HG03520 (cell line): ENCODE measurements at regions not wholly inside any gene's neighbourhood (a gene's known extent, or its start where the extent isn't known, plus 50 kb on each side); places are given as distances from the start of the nearest gene placed in this dataset.
"Not testable (repeated sequence)": the region's sequence is repeated elsewhere in the genome, so short reads cannot be mapped to it uniquely, and the experiment has no call there.

ENCODE experiments used
- ATAC-seq: cut with Tn5 transposase; IDR thresholded peaks from one replicate; pipeline ENCODE4 v1.9.1; 2021; ENCODE audit warnings: mild to moderate bottlenecking, moderate library complexity; ENCODE audit not compliant: unreplicated experiment

- no peak for ATAC-seq
Observed at GRCh38 chr14:86780876-86781510, 1212.0 kb downstream of the GALC start.

- ATAC-seq, result no peak
Observed at GRCh38 chr14:86780461-86780860, 1212.5 kb downstream of the GALC start.

- ATAC-seq, result no peak
Observed at GRCh38 chr14:86779416-86779815, 1213.6 kb downstream of the GALC start.

DNA sequence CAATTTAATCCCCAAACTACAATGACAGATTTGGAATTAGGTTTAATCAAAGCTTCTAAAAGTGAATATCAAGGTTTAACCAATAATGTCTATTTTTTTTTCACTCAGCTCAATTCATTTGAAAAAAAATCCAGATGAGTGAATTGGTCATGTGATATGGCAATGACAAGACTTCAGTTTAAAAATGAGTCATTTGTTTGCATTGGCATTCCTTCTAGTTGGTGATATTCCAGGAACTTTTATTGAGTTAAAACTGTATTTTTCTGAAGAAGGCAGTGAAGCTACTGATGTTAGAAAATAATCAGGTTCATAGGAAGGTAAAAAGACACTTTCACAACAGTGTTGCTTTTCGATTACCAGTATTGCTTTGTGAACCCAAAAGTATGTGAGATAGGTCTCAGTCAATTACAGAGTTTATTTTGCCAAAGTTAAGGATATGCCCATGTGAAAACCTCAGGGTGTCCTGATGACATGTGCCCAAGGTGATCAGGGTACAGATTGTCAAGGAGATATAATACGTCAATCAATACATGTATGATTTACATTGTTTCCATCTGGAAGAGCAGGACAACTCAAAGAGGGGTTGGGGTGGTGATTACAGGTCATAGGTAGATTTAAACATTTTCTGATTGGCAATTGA is 1214.9 kb downstream of the GALC start:
- no peak for ATAC-seq

GRCh38 chr14:86775896-86776295 is 1217.1 kb downstream of the GALC start:
- ATAC-seq, result not testable (repeated sequence)

- ATAC-seq, result no peak
Observed at GRCh38 chr14:86774916-86775315, 1218.1 kb downstream of the GALC start.

DNA sequence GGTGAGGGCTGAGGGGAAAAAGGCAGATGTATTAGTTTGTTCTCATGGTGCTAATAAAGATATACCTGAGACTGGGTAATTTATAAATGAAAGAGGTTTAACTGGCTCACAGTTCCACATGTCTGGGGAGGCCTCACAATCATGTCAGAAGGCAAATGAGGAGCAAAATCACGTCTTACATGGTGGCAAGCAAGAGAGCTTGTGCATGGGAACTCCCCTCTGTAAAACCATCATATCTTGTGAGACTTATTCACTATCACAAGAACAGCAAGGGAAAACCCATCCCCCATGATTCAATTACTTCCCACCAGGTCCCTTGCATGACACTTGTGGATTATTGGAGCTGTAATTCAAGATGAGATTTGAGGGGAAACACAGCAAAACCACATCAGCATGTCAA is 1220.9 kb downstream of the GALC start:
- ATAC-seq, result no peak

- ATAC-seq, result no peak
Observed at GRCh38 chr14:86770186-86770585, 1222.8 kb downstream of the GALC start.

- no peak for ATAC-seq
Observed at GRCh38 chr14:86766469-86766868, 1226.5 kb downstream of the GALC start.

- no peak for ATAC-seq
Observed at GRCh38 chr14:86761611-86762010, 1231.4 kb downstream of the GALC start.

DNA sequence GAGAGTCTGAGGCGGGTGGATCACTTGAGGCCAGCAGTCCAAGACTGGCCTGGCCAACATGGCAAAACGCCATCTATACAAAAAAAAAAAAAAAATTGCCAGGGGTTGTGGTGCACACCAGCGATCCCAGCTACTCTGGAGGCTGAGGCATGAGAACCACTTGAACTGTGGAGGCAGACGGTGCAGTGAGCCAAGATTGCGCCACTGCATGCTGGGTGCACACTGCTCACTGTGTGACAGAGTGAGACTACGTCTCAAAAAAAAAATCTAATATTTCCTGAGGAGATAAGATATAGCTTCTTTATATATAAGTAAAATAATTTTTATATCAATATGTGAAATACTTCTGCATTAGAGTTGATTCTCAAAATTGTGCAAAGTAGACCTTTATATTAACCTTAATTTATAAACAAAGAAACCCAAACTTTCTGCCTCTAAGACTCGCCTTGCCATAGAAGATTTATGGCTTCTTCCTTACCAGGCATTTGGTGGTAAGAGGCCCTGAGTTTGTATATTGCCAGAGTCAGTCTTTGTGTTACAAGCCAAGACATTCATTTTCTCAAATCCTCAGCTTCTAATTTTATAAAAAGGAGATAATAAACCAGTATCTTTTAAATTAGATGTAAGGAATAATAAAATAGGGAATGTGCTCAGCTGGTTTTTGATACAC is 1226.7 kb downstream of the FLRT2 start:
- no peak for ATAC-seq

DNA sequence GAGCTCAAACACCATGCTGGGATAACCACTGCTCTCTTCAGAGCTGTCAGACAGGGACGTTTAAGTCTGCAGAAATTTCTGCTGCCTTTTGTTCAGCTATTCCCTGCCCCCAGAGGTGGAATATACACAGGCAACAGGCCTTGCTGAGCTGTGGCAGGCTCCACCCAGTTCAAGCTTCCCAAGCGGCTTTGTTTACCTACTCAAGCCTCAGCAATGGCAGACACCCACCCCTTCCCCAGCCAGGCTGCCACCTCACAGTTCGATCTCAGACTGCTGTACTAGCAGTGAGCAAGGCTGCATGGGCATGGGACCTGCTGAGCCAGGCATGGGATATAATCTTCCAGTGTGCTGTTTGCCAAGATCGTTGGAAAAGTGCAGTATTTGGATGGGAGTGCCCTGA is 1220.5 kb downstream of the FLRT2 start:
- ATAC-seq, result not testable (repeated sequence)

DNA sequence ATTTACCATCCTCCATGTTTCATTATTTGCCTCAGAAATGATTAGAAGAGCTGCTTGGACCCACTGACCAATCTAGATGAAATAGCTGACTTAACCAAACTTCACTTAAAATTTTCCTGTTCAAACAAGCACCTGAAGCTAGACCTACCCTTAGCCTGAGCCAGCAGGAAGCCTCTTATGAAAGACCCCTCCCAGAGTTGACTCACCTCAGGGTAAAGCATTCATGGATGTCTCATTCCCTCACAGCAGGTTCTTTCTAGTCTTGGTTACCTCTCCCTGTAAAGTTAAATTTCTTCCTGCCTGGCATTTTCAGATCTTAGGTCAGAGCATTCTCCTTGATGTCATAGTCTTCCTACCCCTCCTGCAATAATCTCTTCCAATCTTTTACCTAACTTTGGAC is 1209.8 kb downstream of the FLRT2 start:
- ATAC-seq, result no peak

DNA sequence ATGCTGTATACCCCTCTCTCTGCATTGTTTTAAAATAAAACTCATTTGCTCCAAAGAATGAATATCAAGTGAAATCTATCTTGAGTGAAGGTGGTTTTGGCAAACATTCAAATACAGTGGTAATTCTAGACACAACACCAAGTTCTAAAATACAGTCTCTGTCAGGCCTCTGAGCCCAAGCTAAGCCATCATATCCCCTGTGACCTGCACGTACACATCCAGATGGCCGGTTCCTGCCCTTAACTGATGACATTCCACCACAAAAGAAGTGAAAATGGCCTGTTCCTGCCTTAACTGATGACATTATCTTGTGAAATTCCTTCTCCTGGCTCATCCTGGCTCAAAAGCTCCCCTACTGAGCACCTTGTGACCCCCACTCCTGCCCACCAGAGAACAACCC is 1201.5 kb downstream of the FLRT2 start:
- ATAC-seq, result not testable (repeated sequence)

DNA sequence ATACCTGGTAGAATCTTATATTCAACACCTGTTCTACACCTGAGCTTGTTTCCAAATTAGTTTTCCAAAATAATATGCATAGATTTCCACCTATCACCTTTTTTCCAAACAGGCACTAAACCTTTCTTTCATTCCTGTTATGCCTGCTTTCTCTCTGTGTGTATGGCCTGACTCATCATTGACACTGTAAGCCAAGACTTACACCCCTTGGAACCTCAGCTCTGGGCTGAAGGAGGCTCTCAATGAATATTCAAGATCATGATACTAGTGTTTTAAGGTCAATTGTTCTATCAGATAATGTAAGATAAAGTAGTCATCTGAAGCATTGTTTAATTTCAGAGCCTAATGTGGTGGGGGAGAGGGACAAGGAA is 1193.3 kb downstream of the FLRT2 start:
- no peak for ATAC-seq

DNA sequence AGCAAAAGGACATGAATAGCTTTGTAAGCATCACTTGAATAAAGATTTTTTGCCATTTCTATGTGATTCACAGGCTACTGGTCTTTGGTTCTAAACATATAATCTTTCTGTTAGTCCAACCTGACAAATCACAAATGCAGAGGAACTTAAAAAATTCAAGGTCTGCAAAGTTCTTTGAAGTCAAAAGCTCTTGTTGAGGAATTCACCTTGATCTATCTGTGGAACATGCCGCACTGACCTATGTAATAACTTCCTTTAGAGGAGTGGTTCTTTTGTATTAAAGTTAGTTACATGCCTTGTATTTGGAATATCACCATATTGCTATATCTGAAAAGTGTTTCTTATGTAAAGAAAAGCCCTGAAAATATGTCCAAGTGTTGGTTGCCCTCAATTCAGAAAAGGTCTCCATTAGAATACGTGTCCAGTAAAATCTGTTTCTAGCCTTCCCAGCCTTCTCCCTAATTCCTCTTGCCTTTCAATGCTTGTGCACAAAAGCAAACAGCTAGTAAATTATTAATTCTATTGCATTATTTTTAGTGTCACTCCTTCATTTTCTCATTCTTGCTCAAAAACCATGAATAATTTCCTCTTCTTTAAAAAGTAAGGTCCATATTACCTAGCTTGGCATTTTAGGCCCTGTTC is 1192.8 kb downstream of the FLRT2 start:
- ATAC-seq, result no peak

- no peak for ATAC-seq
Observed at GRCh38 chr14:86714575-86714974, 1184.6 kb downstream of the FLRT2 start.

DNA sequence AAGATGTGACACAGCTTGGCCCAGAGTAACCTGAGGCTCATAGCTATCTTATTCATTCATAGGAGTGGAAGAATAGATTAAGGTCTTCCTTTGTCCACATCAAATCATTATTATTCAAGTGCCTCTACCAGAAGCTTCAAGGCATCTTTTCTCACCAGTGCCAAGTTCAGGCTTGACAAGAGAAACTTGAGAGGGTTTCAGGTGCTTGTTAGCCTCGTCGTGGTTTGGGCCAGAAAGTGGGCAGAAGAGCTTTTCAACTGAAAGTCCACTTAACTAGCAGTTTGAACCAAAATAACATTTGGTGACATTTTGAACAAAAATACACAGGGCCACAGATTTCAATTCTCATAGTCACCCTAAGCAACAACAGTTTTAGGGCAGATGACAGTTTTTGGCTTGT is 1184.2 kb downstream of the FLRT2 start:
- ATAC-seq, result no peak

GRCh38 chr14:86712727-86713126 is 1182.8 kb downstream of the FLRT2 start:
- ATAC-seq, result no peak

DNA sequence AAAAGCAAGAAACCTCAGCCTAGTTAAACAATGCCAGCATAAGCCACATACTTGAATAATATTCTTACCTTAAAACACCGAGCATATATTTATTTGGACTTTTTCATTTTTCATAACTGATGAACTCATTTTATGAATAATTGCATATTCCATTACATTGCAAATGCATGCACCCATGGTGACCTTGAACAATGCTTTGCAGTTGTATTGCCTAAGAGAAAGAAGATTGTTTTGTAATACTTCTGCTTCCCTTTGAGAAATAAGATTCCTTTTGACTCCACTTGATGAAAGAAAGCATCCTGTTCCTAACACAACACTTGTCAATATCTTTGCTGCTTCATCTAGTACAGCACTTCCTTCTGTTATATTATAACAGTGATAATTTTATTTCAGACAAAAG is 1182.2 kb downstream of the FLRT2 start:
- ATAC-seq, result no peak

DNA sequence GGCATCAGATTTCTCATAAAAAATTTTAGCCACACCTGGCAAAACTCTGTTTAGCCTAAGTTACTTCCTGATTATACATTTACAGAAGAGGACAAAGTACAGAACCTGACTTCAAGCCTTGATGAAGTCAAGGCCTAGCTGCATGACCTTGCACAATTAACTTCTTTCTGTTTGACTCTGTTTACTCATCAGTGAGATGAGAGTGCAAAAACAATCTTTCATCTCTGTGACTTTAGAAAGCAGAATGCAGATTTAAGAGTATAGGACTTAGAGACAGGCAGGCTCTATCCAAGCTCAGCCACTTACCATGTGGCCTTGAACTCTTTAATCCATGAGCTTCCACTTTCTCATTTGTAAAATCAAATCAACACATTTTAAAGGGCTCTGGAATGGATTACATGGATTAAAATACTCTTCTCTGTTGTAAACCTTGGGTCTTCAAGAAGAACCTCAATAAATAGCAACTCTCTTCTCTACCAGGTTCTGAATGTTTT is 1178.9 kb downstream of the FLRT2 start:
- no peak for ATAC-seq

GRCh38 chr14:86707071-86707470 is 1177.1 kb downstream of the FLRT2 start:
- ATAC-seq, result no peak
